Posterior vena cava (tissue), 2 donors: ENCODE measurements at regions not wholly inside any gene's neighbourhood (a gene's known extent, or its start where the extent isn't known, plus 50 kb on each side); places are given as distances from the start of the nearest gene placed in this dataset.

Source experiments
- DNase-seq: peaks from one replicate; pipeline ENCODE4 v3.0.0-alpha.2; 2020; ENCODE audit warnings: low spot score
- intact Hi-C, 2 donors: fragments of 100-400 bp; cut with DNase I; formaldehyde crosslinking; loops; one replicate each; pipeline versions ENCODE4 v1.14.1 to v1.14.2; 2022 to 2023
- donor health status: DM: yes; HTN: yes; CAD: no.
- donor health status: DM: yes; HTN: yes; CAD: no.

GRCh38 chr14:104387022-104388010, 192.2 kb upstream of the C14orf180 start:
- DNase-seq: peak; percentile 68
- intact Hi-C loops: no loop called here

- intact Hi-C loops: no loop called here
- DNase-seq: peak; percentile 75
These were observed 191.5 kb upstream of the C14orf180 start for GRCh38 chr14:104388011-104388521.

GRCh38 chr14:104388541-104389325, 190.8 kb upstream of the C14orf180 start:
- DNase-seq: peak; percentile 65
- intact Hi-C loops: no loop called here

GRCh38 chr14:104389326-104390220, 190.0 kb upstream of the C14orf180 start:
- peak; percentile 66 for DNase-seq
- intact Hi-C loops: no loop called here

DNA sequence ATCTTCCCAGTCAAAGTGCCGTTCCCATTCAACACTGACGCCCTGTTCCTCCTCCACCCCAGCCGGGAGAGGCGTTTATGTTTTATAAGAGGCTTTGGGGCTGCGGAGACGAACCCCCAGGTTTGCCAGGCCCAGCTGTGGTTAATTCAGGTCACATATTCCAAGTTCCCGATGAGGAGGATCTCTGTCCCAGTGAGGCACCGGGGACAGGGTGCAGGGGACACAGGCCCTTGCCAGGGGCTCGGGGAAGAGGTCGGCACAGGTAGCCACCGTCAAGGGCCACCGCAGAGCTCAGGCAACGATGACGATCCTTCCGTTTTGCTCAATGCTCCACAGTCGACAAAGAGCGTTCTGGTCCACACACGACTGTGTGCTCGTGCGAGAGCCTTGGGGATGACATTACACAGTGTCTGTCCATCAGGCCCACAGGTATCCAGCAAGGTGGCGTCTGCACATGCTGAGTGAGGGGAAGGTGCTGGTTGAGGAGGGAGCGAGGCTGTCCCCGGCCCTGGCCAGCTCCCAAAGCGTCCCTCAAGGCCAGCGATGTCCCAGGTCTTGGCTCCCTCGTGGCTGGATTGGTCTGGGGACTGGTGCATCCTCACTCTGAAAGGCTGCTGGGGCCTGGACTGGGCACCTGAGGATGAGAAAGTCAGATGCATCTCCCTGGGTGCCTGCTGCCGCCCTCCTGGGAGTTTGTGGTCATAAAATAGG, 189.2 kb upstream of the C14orf180 start:
- DNase-seq: peak; percentile 62
- intact Hi-C loops: no loop called here

GRCh38 chr14:104390941-104391901, 188.3 kb upstream of the C14orf180 start:
- peak; percentile 73 for DNase-seq
- intact Hi-C loops: no loop called here

DNA sequence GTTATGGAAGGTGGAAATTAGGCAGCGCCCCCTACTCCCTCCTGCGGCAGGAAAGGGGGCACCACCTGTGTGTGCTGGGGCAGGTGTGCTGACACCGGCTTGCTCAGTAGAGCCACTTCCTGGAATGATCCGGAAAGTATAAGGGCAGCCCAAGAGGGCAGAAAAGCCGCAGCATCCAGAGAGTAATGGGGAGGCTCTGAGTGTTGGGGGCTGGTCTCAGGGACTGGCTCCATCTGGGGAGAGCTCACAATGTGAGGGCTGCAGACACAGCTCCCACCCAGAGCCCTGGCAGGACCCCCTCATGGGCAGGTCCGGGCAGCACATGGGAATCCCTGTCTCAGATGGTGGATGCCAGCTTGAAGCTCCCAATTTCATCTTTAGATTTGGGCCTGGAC, 187.6 kb upstream of the C14orf180 start:
- DNase-seq: no peak
- intact Hi-C loops: no loop called here

DNA sequence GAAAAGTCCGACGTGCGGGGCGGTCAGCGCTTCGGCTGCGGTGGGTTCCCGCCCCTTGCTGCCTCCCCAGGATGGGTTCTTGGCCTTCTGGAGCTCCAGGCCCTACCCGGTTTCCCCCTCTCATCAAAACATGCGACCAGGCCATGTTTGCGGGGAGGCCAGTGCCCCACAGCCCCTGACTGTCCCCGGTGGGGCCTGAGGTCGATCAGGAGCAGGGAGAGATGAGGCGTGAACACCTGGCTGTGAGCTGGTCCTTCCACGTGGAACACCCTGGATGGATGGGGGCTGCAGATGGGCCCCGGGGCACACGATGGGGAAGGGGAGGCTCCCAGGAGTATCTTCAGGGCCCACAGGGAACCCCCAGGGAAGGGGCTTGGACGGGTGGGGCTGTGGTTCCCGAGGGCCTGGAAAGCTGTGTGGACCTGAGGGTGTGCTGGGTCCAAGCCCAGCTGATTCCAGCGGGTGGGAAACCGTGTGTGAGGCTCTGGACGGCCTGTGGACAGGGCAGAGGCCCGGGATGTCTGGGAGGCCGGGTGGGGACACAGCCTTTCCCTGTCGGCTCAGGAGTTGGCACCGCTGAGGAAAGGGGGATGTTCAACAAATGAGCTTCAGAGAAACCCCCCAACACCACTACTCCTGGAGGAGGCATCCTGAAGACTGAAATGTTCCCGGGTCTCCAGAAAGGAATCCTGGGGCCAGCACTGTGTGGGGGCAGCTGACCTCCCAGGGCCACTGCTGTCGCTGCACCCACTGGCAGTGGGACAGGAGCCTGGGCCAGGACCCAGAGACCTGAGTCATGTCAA, 187.0 kb upstream of the C14orf180 start:
- intact Hi-C loops: no loop called here
- peak; percentile 75 for DNase-seq

- intact Hi-C loops: no loop called here
- DNase-seq: no peak
These were observed 186.2 kb upstream of the C14orf180 start for GRCh38 chr14:104393199-104393897.

DNA sequence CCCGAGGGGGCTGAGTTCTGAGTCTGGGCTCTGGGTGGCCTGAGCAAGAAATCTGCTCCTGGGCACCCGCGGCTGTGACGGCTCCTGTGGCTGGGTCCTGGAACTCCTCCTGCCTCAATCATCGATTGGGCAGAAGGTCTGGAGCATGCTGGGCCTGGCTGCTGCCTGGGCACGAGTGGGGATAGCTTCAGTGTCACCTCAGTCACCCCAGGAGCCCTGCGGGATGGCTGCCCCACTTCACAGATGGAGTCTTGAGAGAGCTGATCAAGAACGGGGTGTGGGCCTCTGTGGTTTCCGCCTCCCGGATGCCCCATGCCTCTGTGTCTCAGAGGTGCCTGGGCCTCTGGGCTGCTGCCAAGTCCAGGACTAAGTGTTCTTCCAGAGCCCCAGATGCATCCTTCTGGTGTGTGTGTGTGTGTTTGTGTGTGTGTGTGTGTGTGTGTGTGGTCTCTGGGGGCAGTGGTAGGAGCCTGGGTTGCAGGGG, 185.6 kb upstream of the C14orf180 start:
- intact Hi-C loops: no loop called here
- DNase-seq: peak; percentile 85

GRCh38 chr14:104394409-104394851, 185.1 kb upstream of the C14orf180 start:
- intact Hi-C loops: no loop called here

GRCh38 chr14:104395276-104395675, 184.3 kb upstream of the C14orf180 start:
- intact Hi-C loops: no loop called here
- DNase-seq: peak; percentile 29

More at GRCh38 chr14:104394409-104394851, 185.1 kb upstream of the C14orf180 start:
- peak; percentile 71 for DNase-seq

GRCh38 chr14:104395941-104396681, 183.5 kb upstream of the C14orf180 start:
- peak; percentile 77 for DNase-seq
- intact Hi-C loops: no loop called here

DNA sequence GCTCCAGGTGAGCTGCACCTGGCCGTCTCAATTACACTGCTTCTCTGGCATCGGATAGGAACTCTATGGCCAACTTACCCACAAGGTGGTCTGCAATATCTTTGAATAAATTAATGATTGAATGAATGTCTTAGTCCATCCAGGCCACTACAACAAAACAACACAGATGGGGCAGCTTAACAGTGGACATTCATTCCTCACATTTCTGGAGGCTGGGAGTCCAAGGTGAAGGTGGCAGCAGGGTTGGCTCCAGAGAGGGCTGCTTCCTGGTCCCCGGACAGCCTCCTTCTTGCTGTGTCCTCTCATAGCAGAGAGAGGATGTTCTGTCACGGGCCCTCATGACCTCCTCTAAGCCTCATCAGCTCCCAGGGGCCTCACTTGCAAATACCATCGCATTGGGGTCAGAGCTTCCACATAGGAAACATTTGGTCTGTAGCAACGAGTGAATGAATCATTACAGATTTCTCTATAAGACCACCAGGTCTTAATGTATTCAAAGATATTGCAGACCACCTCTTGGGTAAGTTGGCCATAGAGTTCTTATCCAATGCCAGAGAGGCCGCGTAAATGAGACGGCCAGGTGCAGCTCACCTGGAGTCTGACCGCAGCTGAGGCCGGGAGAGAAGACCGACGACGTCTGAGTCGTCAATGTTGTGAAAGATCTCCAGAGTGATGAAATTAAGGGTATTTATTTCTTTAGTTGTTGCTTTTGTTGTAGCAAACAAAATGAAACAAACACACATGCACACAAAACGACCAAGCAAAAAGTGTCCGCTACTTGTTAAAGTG, 182.7 kb upstream of the C14orf180 start:
- intact Hi-C loops: no loop called here
- DNase-seq: no peak
